Fibroblast of villous mesenchyme (primary cell): ENCODE measurements at regions not wholly inside any gene's neighbourhood (a gene's known extent, or its start where the extent isn't known, plus 50 kb on each side); places are given as distances from the start of the nearest gene placed in this dataset.
A peak's percentile ranks its signal among the peaks of the same experiment; 100 is the strongest.
"Not testable (repeated sequence)": the region's sequence is repeated elsewhere in the genome, so short reads cannot be mapped to it uniquely, and the experiment has no call there.

ENCODE experiments used
- DNase-seq: peaks from one replicate; pipeline ENCODE4 v3.0.0-alpha.2; 2010; ENCODE audit warnings: low read depth
- H3K4me3 ChIP-seq: 2 replicates; pipeline ENCODE4 v1.5.1; 2011; ENCODE audit warnings: low read depth, mild to moderate bottlenecking, low read length
- TF ChIP-seq, protein P1 (sequence below): IDR thresholded peaks from 2 replicates; pipeline ENCODE4 v1.5.1; 2012; ENCODE audit warnings: low read depth, mild to moderate bottlenecking, low read length; ENCODE audit not compliant: insufficient read depth

DNA sequence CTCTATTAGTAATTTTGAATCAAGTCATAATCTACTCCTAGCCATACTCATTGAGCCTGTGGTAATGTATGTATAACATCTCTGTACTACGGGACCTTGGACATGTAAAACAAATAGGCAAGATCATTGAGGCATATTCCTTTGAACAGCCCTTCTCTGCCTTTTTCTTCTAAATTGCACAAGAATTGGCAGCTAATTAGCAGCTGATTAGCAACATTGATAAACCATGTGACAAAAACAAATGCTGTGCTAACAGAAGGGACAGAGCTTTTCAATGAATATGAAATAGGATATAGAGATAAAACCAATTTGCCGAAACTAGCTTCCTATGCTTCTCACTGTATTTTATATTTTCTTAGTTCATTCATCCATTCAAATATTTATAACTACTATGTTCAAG is 1474.2 kb downstream of the FAM181B start:
- H3K4me3 ChIP-seq = no peak overlapping the region
- no peak for DNase-seq
- TF ChIP-seq, protein P1, sequence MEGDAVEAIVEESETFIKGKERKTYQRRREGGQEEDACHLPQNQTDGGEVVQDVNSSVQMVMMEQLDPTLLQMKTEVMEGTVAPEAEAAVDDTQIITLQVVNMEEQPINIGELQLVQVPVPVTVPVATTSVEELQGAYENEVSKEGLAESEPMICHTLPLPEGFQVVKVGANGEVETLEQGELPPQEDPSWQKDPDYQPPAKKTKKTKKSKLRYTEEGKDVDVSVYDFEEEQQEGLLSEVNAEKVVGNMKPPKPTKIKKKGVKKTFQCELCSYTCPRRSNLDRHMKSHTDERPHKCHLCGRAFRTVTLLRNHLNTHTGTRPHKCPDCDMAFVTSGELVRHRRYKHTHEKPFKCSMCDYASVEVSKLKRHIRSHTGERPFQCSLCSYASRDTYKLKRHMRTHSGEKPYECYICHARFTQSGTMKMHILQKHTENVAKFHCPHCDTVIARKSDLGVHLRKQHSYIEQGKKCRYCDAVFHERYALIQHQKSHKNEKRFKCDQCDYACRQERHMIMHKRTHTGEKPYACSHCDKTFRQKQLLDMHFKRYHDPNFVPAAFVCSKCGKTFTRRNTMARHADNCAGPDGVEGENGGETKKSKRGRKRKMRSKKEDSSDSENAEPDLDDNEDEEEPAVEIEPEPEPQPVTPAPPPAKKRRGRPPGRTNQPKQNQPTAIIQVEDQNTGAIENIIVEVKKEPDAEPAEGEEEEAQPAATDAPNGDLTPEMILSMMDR = no peak

DNA sequence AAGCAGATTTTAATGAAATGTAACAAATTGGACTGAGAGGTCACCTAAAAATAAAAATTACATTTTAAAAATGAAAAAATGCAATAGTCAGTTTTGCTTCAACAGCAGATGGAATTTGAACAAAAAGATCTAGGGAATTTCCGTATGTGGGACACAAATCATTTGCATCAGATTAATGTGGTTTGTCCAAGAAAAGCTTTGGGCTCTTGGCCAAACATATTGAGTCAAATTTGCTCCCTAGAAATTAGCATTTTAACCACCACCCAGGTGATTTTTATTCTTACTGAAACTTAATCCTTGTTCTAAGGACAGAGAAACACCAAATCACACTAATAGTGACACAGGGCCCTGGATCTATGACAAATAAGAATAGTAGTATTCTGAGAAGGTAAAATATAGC is 1477.8 kb downstream of the FAM181B start:
- TF ChIP-seq, protein P1 = no peak
- no peak overlapping the region for H3K4me3 ChIP-seq
- no peak for DNase-seq

DNA sequence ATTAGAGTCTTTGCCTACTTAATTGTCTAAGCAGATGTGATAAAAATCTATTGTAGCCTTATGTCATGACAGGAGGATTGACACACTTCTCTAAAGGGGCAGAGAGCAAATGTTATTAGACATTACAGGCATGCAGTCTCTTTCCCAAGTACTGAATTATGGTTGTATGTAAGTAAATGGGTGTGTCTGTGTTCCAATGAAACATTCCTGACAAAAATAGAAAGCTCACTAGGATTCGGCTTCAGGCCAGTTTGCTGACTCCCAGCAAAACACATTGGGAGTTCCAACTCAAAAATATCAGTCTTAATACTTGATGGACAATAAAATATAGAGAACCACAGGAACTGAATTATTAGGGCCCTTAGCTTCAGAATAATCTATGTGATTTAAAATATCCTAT is 1480.4 kb downstream of the FAM181B start:
- TF ChIP-seq, protein P1 = no peak
- no peak for DNase-seq
- no peak overlapping the region for H3K4me3 ChIP-seq

GRCh38 chr11:81246941-81247340 is 1486.7 kb downstream of the FAM181B start:
- TF ChIP-seq, protein P1 = no peak
- DNase-seq = no peak
- H3K4me3 ChIP-seq = no peak overlapping the region

GRCh38 chr11:81245791-81246190 is 1487.9 kb downstream of the FAM181B start:
- TF ChIP-seq, protein P1 = no peak
- no peak for DNase-seq
- no peak overlapping the region for H3K4me3 ChIP-seq

DNA sequence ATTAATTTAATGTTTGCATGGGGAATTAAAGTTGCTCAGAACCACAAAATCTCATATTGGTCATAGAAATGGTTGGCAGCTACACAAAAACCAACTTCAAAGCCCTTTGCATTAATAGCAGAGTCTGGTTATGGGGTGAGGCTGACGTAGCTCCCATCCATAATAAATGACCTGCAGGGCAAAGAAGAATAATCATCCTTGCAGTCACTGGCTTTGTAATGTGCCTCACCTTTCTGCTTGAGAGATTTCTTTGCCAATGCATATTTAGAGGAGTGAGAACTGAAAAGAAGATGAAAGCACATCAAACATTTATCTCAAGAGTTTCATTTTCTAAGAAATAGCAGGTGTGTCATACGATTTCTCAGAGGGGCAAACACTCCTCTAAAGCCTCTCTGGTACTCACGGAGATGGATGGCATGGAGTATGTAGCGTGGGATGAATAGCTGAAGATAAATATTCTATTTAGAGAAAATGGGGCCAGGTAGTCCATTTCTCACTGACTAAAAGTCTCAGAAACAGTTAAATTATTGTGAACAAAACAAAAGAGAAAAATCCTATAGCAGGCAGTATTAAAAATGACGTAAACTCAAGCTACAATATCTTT is 1491.9 kb downstream of the FAM181B start:
- no peak overlapping the region for H3K4me3 ChIP-seq
- no peak for DNase-seq
- TF ChIP-seq, protein P1 = no peak

DNA sequence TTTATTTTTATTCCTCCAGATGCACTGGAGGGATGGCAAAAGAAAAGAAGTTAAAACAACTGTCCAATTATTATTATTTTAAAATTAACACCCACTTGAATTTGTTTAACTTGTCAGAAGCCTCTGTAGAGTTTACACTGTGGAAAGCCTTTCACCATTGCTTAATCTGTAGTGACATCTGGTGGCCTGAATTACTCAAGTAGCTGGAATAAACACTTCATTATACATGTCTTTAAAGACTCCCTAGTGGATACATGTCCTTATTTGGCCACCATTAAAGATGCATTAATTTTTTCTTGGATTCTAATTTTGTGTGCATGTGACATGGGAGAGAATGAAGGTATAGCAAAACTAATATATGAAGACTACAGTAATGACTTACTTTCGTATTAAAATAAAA is 1496.5 kb downstream of the FAM181B start:
- no peak overlapping the region for H3K4me3 ChIP-seq
- peak; percentile 22 for DNase-seq
- TF ChIP-seq, protein P1 = no peak

- not testable (repeated sequence) for DNase-seq, H3K4me3 ChIP-seq
Observed at GRCh38 chr11:81227409-81227808, 1506.3 kb downstream of the FAM181B start.
